ENCODE measurements at regions not wholly inside any gene's neighbourhood (a gene's known extent, or its start where the extent isn't known, plus 50 kb on each side); places are given as distances from the start of the nearest gene placed in this dataset.
"Not testable (repeated sequence)": the region's sequence is repeated elsewhere in the genome, so short reads cannot be mapped to it uniquely, and the experiment has no call there.

DNA sequence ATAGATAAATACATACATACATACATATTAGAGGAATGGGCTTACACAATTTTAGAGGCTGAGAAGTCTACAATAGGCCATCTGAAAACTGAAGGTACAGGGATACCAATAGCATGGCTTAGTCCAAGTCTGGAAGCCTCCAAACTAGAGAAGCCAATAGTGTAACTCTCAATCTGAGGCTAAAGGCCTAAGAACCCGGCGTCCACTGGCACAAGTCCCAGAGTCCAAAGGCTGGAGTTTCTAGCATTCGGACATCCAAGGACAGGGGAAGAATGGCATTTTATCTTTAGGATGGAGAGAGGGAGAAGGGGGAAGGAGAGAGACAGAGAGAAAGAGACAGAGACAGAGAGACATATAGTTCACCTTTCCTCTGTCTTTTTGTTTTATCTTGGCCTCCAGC, 63.7 kb upstream of the SYT4 start:
- ChIA-PET POLR2A (ENCODE audit: partially characterized antibody) (no interaction called here), CTCF (ENCODE audit: partially characterized antibody) (no interaction called here)
- intact Hi-C loops (cut with micrococcal nuclease), result no loop called here
- Mint-ChIP-seq H3K27ac (no peak overlapping the region), H3K36me3 (no peaks in the 10 kb centered on the region), H3K27me3 (no peaks in the 10 kb centered on the region), H3K4me1 (no peaks in the 10 kb centered on the region), H3K9me3 (peaks cover 0 to 40% (median 10%) of the 10 kb centered on the region in 8 donors), H3K4me3 (no peak overlapping the region)
- Histone ChIP-seq H3K36me3 (ENCODE audit: insufficient read depth, low read length) (no peaks in the 10 kb centered on the region), H3K27me3 (ENCODE audit: insufficient read depth, low read length) (no peaks in the 10 kb centered on the region), H3K4me3 (ENCODE audit: low read length in 2 of 2) (no peak overlapping the region), H3K27ac (ENCODE audit: low read depth, low read length) (no peak overlapping the region), H3K4me1 (ENCODE audit: insufficient read depth, low read length) (no peaks in the 10 kb centered on the region), H3K9me3 (ENCODE audit: control insufficient read depth in 1 of 2, low read length in 2 of 2) (no peaks in the 10 kb centered on the region)
- no peak for DNase-seq

DNA sequence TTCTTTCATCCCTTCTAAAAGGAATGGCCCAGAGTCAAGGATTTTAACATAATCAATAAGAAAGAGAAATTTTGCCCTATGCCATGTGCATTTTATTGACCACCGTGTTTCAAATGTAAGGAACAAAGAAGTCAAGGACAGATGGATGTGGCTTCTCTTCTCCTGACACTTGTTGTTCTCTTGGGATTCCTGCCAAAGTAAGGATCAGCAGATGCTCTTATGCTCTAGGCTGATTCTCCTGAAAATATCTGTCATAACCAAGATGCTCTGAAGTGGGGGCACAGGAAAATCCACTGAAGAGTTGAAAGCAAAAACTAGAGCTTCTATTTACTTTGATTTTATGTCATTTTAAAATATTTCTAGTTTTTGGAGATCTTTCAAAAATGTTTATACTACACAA, 72.9 kb upstream of the SYT4 start:
- intact Hi-C loops (cut with micrococcal nuclease), result no loop called here
- Histone ChIP-seq H3K4me1 (ENCODE audit: insufficient read depth, low read length) (no peaks in the 10 kb centered on the region), H3K4me3 (ENCODE audit: low read length in 2 of 2) (no peak overlapping the region), H3K9me3 (ENCODE audit: control insufficient read depth in 1 of 2, low read length in 2 of 2) (no peaks in the 10 kb centered on the region), H3K27ac (ENCODE audit: low read depth, low read length) (no peak overlapping the region), H3K36me3 (ENCODE audit: insufficient read depth, low read length) (no peaks in the 10 kb centered on the region), H3K27me3 (ENCODE audit: insufficient read depth, low read length) (no peaks in the 10 kb centered on the region)
- no peak for DNase-seq
- CTCF ChIA-PET (ENCODE audit: partially characterized antibody), result no interaction called here
- no peak overlapping the region for H3K4me3 Mint-ChIP-seq
- no peaks in the 10 kb centered on the region for H3K27me3 Mint-ChIP-seq
- H3K4me1 Mint-ChIP-seq, result no peaks in the 10 kb centered on the region
- H3K27ac Mint-ChIP-seq, result no peak overlapping the region
- H3K9me3 Mint-ChIP-seq, result peaks cover 3 to 21% (median 6%) of the 10 kb centered on the region in 8 donors
- POLR2A ChIA-PET (ENCODE audit: partially characterized antibody), result no interaction called here
- H3K36me3 Mint-ChIP-seq, result no peaks in the 10 kb centered on the region

DNA sequence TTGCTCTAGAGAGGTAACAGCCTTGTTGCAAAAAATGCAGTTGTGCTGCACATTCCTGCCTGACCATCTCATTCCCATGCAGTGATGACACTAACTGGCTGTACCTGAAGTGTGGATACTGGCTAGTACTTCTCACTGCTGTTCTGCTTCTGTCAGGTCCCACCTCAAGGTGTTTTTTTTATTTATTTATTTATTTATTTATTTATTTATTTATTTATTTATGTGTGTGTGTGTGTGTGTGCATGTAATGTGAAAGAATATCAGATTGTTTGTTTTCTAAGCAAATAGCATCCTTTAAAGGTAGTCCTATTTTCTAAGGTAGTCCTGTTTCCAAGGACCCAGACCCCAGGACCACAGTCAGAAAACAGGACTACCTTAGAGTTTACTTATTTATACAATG, 87.2 kb upstream of the SYT4 start:
- Histone ChIP-seq H3K27me3 (ENCODE audit: insufficient read depth, low read length) (no peaks in the 10 kb centered on the region), H3K27ac (ENCODE audit: low read depth, low read length) (no peak overlapping the region), H3K9me3 (ENCODE audit: control insufficient read depth in 1 of 2, low read length in 2 of 2) (no peaks in the 10 kb centered on the region), H3K4me1 (ENCODE audit: insufficient read depth, low read length) (no peaks in the 10 kb centered on the region), H3K36me3 (ENCODE audit: insufficient read depth, low read length) (no peaks in the 10 kb centered on the region), H3K4me3 (ENCODE audit: low read length in 2 of 2) (no peak overlapping the region)
- H3K27ac Mint-ChIP-seq, result no peak overlapping the region
- no peak for DNase-seq
- no peaks in the 10 kb centered on the region for H3K27me3 Mint-ChIP-seq
- intact Hi-C loops (cut with micrococcal nuclease), result no loop called here
- CTCF ChIA-PET (ENCODE audit: partially characterized antibody), result no interaction called here
- POLR2A ChIA-PET (ENCODE audit: partially characterized antibody), result no interaction called here
- no peak overlapping the region for H3K4me3 Mint-ChIP-seq
- no peaks in the 10 kb centered on the region for H3K36me3 Mint-ChIP-seq
- peaks cover 0 to 14% (median 3%) of the 10 kb centered on the region in 8 donors for H3K9me3 Mint-ChIP-seq
- H3K4me1 Mint-ChIP-seq, result no peaks in the 10 kb centered on the region

DNA sequence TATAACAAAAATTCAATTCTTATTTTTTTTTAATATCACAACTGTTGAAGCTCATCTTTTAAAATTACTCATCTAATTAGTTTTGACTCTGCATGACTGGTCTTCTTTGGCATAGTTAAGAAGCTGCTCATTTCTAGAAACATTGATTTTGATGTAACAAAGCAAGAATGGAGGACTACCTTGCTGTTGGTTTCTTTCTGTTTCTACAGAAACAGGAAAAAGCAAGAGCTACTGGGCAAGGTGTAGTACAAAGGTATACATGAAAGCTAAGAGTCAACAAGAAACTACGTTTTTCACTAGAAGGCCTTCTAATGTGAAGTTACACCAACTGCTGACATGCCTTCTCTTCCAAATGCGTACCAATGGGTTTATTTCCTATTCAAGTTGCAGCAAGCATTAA, 90.6 kb upstream of the SYT4 start:
- no peaks in the 10 kb centered on the region for H3K36me3 Mint-ChIP-seq
- Histone ChIP-seq H3K36me3 (ENCODE audit: insufficient read depth, low read length) (no peaks in the 10 kb centered on the region), H3K27me3 (ENCODE audit: insufficient read depth, low read length) (no peaks in the 10 kb centered on the region), H3K4me3 (ENCODE audit: low read length in 2 of 2) (no peak overlapping the region), H3K4me1 (ENCODE audit: insufficient read depth, low read length) (no peaks in the 10 kb centered on the region), H3K9me3 (ENCODE audit: control insufficient read depth in 1 of 2, low read length in 2 of 2) (no peaks in the 10 kb centered on the region), H3K27ac (ENCODE audit: low read depth, low read length) (no peak overlapping the region)
- no peaks in the 10 kb centered on the region for H3K4me1 Mint-ChIP-seq
- intact Hi-C loops (cut with micrococcal nuclease), result no loop called here
- ChIA-PET POLR2A (ENCODE audit: partially characterized antibody) (no interaction called here), CTCF (ENCODE audit: partially characterized antibody) (no interaction called here)
- H3K27me3 Mint-ChIP-seq, result no peaks in the 10 kb centered on the region
- no peak overlapping the region for H3K4me3 Mint-ChIP-seq
- DNase-seq, result no peak
- no peak overlapping the region for H3K27ac Mint-ChIP-seq
- H3K9me3 Mint-ChIP-seq, result peaks cover 0 to 5% (median 2%) of the 10 kb centered on the region in 8 donors

DNA sequence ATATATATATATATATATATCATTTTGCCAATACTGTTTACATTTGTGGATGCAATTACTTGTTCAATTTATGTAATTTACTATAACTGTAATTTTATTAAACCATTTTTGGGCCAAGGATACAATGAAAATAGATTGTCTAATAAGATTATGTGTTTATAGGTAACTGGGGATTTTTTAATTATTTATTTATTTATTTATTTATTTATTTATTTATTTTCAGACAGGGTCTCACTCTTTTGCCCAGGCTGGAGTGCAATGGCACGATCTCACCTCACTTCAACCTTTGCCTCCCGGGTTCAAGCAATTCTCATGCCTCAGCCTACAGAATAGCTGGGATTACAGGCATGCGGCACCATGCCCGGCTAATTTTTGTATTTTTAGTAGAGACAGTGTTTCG, 92.0 kb upstream of the SYT4 start:
- H3K9me3 Mint-ChIP-seq; POLR2A ChIA-PET (ENCODE audit: partially characterized antibody); H3K27me3 Mint-ChIP-seq; H3K27me3 ChIP-seq (ENCODE audit: insufficient read depth, low read length); H3K27ac Mint-ChIP-seq; CTCF ChIA-PET (ENCODE audit: partially characterized antibody); H3K36me3 Mint-ChIP-seq; H3K4me1 Mint-ChIP-seq; H3K4me3 Mint-ChIP-seq; DNase-seq; H3K4me3 ChIP-seq (ENCODE audit: low read length in 2 of 2); H3K4me1 ChIP-seq (ENCODE audit: insufficient read depth, low read length); intact Hi-C loops (cut with micrococcal nuclease); H3K9me3 ChIP-seq (ENCODE audit: control insufficient read depth in 1 of 2, low read length in 2 of 2); H3K27ac ChIP-seq (ENCODE audit: low read depth, low read length); H3K36me3 ChIP-seq (ENCODE audit: insufficient read depth, low read length): not testable (repeated sequence)

DNA sequence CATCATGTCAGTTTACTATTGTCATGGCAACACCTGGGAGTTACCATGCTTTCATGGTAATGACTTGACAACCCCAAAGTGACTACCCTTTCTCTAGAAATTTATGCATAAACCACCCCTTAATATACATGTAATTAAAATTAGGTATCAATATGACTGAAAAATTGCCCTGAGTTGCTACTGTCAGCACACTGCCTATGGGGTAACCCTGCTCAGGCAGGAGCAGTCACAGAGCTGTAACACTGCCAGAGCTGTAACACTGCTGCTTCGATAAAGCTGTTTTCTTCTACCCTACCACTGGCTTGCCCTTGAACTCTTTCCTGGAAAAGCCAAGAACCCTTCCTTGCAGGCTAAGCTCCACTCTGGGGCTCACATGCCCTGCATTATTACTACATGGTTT, 95.5 kb upstream of the SYT4 start:
- Mint-ChIP-seq H3K4me1 (no peaks in the 10 kb centered on the region), H3K27ac (no peak overlapping the region), H3K27me3 (no peaks in the 10 kb centered on the region), H3K4me3 (no peak overlapping the region), H3K9me3 (peaks cover 0 to 14% (median 2%) of the 10 kb centered on the region in 8 donors), H3K36me3 (no peaks in the 10 kb centered on the region)
- intact Hi-C loops (cut with micrococcal nuclease), result no loop called here
- H3K27ac ChIP-seq (ENCODE audit: low read depth, low read length), result no peak overlapping the region
- POLR2A ChIA-PET (ENCODE audit: partially characterized antibody), result no interaction called here
- H3K27me3 ChIP-seq (ENCODE audit: insufficient read depth, low read length), result no peaks in the 10 kb centered on the region
- no peaks in the 10 kb centered on the region for H3K4me1 ChIP-seq (ENCODE audit: insufficient read depth, low read length)
- no peaks in the 10 kb centered on the region for H3K9me3 ChIP-seq (ENCODE audit: control insufficient read depth in 1 of 2, low read length in 2 of 2)
- H3K36me3 ChIP-seq (ENCODE audit: insufficient read depth, low read length), result no peaks in the 10 kb centered on the region
- DNase-seq, result no peak
- H3K4me3 ChIP-seq (ENCODE audit: low read length in 2 of 2), result no peak overlapping the region
- CTCF ChIA-PET (ENCODE audit: partially characterized antibody), result no interaction called here

DNA sequence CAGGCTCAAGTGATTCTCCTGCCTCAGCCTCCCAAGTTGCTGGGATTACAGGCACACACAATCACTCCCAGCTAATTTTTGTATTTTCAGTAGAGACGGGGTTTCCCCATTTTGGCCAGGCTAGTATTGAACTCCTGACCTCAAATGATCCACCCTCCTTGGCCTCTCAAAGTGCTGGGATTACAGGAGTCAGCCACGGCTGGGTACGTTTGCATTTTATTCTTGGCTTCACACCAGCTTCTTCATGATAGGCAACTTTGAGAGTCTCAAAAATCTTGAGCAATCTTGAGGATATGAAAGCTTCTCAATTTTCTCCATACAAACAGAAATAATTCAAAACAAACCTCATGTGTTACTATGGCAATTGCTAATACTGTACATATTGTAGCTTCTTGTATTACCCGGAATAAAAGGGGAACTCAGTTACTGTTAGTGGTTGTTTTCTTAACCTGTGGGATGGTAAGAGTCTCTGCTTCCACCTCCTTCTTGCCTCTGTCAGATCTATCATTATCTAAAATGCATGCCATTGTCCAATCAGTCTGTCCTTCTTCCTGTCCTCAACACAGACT, 102.9 kb upstream of the SYT4 start:
- POLR2A ChIA-PET (ENCODE audit: partially characterized antibody), result no interaction called here
- no peak for DNase-seq
- no peak overlapping the region for H3K27ac ChIP-seq (ENCODE audit: low read depth, low read length)
- Mint-ChIP-seq H3K9me3 (peaks cover 0 to 24% (median 11%) of the 10 kb centered on the region in 8 donors), H3K4me3 (no peak overlapping the region), H3K36me3 (no peaks in the 10 kb centered on the region), H3K27me3 (no peaks in the 10 kb centered on the region), H3K4me1 (no peaks in the 10 kb centered on the region), H3K27ac (no peak overlapping the region)
- H3K36me3 ChIP-seq (ENCODE audit: insufficient read depth, low read length), result no peaks in the 10 kb centered on the region
- intact Hi-C loops (cut with micrococcal nuclease), result no loop called here
- CTCF ChIA-PET (ENCODE audit: partially characterized antibody), result no interaction called here
- no peaks in the 10 kb centered on the region for H3K27me3 ChIP-seq (ENCODE audit: insufficient read depth, low read length)
- H3K4me1 ChIP-seq (ENCODE audit: insufficient read depth, low read length), result no peaks in the 10 kb centered on the region
- no peak overlapping the region for H3K4me3 ChIP-seq (ENCODE audit: low read length in 2 of 2)
- no peaks in the 10 kb centered on the region for H3K9me3 ChIP-seq (ENCODE audit: control insufficient read depth in 1 of 2, low read length in 2 of 2)

All from CD4-positive, alpha-beta memory T cell (primary cell).